ENCODE measurements at regions not wholly inside any gene's neighbourhood (a gene's known extent, or its start where the extent isn't known, plus 50 kb on each side); places are given as distances from the start of the nearest gene placed in this dataset.

DNA sequence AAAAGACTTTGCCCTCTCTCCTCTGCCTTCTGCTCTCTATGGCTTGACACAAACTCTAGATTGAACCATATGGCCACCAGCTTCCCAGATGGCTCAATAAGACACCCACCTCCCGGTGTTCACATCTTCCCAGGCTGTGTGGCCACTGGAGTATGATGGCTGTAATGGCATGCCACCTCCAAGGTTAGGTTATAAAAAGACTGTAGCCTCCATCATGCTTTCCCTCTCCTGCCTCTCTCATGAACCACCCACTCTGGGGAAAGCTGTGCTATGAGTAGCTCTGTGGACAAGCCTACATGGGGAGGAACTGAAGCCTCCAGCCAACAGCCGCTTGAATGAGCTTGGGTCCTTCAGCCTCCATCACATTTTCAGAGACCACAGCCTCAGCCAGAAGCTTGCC lies 479.2 kb downstream of the MIAT start:
- no peak for TF ChIP-seq GATA2 (IDR thresholded peaks at IDR 0.05; ENCODE audit: low read depth, low read length)
- no peak for TF ChIP-seq GATA3 (IDR thresholded peaks at IDR 0.05; ENCODE audit: low read depth, low read length)
